Adrenal gland (tissue), 5 donors: ENCODE measurements at regions not wholly inside any gene's neighbourhood (a gene's known extent, or its start where the extent isn't known, plus 50 kb on each side); places are given as distances from the start of the nearest gene placed in this dataset.

Source experiments
- POLR2A ChIP-seq, 2 donors: fragments of 450-650 bp; IDR thresholded peaks; one replicate each; pipeline ENCODE4 v1.6.1; 2017; ENCODE audit warnings: antibody characterized with exemption in 2 of 2, mild to moderate bottlenecking in 2 of 2, moderate library complexity in 1 of 2
- TF ChIP-seq, protein P1 (sequence below), 6 experiments: fragments of 450-650 bp in 4 of 6; fragments of 200-600 bp in 2 of 6; sonication (generic) in 1 of 6; IDR thresholded peaks; 1 replicate in 5 of 6; 2 replicates in 1 of 6; pipeline versions ENCODE4 v1.5.1 to v1.8.0; 2016 to 2021; ENCODE audit warnings: antibody characterized with exemption in 6 of 6, mild to moderate bottlenecking in 2 of 6, moderate library complexity in 1 of 6
- donor health status: DM: no; HTN: no; CAD: no.

DNA sequence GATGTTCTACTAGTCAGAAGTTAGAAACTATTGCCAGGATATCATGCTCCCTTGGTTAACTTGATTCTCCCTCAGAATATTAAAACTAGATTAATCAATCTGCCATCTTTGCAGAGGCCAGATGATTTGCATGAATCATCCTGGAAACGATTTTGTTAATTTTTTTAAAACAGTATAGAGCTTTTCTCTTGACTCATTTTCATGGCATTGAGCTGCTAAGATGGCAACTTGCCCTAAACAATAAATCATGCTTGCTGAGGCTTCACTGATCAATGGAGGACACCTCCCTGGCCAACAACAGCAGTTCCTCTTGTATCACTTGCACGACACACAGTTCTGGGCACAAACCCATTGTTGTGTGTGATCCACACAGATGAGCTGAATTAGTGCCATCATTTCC lies 109.1 kb downstream of the COL6A6 start:
- TF ChIP-seq POLR2A (IDR thresholded peaks at IDR 0.05) = no peak
- TF ChIP-seq, protein P1, sequence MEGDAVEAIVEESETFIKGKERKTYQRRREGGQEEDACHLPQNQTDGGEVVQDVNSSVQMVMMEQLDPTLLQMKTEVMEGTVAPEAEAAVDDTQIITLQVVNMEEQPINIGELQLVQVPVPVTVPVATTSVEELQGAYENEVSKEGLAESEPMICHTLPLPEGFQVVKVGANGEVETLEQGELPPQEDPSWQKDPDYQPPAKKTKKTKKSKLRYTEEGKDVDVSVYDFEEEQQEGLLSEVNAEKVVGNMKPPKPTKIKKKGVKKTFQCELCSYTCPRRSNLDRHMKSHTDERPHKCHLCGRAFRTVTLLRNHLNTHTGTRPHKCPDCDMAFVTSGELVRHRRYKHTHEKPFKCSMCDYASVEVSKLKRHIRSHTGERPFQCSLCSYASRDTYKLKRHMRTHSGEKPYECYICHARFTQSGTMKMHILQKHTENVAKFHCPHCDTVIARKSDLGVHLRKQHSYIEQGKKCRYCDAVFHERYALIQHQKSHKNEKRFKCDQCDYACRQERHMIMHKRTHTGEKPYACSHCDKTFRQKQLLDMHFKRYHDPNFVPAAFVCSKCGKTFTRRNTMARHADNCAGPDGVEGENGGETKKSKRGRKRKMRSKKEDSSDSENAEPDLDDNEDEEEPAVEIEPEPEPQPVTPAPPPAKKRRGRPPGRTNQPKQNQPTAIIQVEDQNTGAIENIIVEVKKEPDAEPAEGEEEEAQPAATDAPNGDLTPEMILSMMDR (IDR thresholded peaks at IDR 0.05) = no peak
